SU-DHL-6 (cell line): ENCODE measurements at regions not wholly inside any gene's neighbourhood (a gene's known extent, or its start where the extent isn't known, plus 50 kb on each side); places are given as distances from the start of the nearest gene placed in this dataset.

Experiments used
- H2AFZ ChIP-seq: fragments of 200-600 bp; sonication (generic); 2 replicates; pipeline ENCODE4 v1.6.1; 2014; ENCODE audit warnings: low read depth, mild to moderate bottlenecking, moderate library complexity, mixed read lengths, antibody characterized with exemption, low read length; ENCODE audit not compliant: severe bottlenecking
- H3F3A ChIP-seq: fragments of 200-600 bp; shearing (Covaris generic); 2 replicates; pipeline ENCODE4 v1.6.0; 2016; ENCODE audit warnings: antibody characterized with exemption, mild to moderate bottlenecking; ENCODE audit not compliant: insufficient read depth
- H3K27ac ChIP-seq: fragments of 200-600 bp; sonication (generic); 2 replicates; pipeline ENCODE4 v1.5.1; 2016; ENCODE audit warnings: low read depth, mild to moderate bottlenecking, low read length, moderate library complexity, mixed read lengths
- H3K27me3 ChIP-seq: fragments of 200-600 bp; sonication (generic), shearing (Covaris generic); 2 replicates; pipeline ENCODE4 v1.6.0; 2014; ENCODE audit warnings: mild to moderate bottlenecking, low read length
- H3K36me3 ChIP-seq: fragments of 200-600 bp; sonication (generic); 2 replicates; pipeline ENCODE4 v1.6.1; 2014; ENCODE audit warnings: mild to moderate bottlenecking, low read length, mixed read lengths
- H3K4me2 ChIP-seq: fragments of 300-600, 200-600 bp; shearing (Covaris generic), sonication (generic); 2 replicates; pipeline ENCODE4 v1.6.0; 2014; ENCODE audit warnings: low read length, low read depth, mild to moderate bottlenecking; ENCODE audit not compliant: poor library complexity, severe bottlenecking
- H3K4me3 ChIP-seq: fragments of 200-600 bp; sonication (generic); 2 replicates; pipeline ENCODE4 v1.5.1; 2014; ENCODE audit warnings: antibody characterized with exemption, low read length, mild to moderate bottlenecking, mixed read lengths; ENCODE audit not compliant: insufficient read depth, poor library complexity, severe bottlenecking
- H3K79me2 ChIP-seq: fragments of 200-600 bp; sonication (generic); 2 replicates; pipeline ENCODE4 v1.6.1; 2014; ENCODE audit warnings: mild to moderate bottlenecking, low read length, moderate library complexity; ENCODE audit not compliant: insufficient read depth
- H3K9ac ChIP-seq: fragments of 200-600 bp; sonication (generic); 2 replicates; pipeline ENCODE4 v1.7.0; 2014; ENCODE audit warnings: mild to moderate bottlenecking, low read length
- H3K9me2 ChIP-seq: fragments of 200-600 bp; sonication (generic); replicated peaks from 2 replicates; pipeline ENCODE4 v1.6.1; 2014; ENCODE audit warnings: low read length; ENCODE audit not compliant: insufficient read depth
- H3K9me3 ChIP-seq: fragments of 200-600 bp; sonication (generic); 2 replicates; pipeline ENCODE4 v1.6.1; 2014; ENCODE audit warnings: low read length, mixed read lengths; ENCODE audit not compliant: insufficient read depth
- H4K20me1 ChIP-seq: fragments of 200-600 bp; sonication (generic); 2 replicates; pipeline ENCODE4 v1.6.1; 2014; ENCODE audit warnings: low read depth, mild to moderate bottlenecking, antibody characterized with exemption, low read length, moderate library complexity, mixed read lengths
- EZH2phosphoT487 ChIP-seq: fragments of 200-600 bp; sonication (generic), shearing (Covaris generic); conservative IDR thresholded peaks from 2 replicates; pipeline ENCODE4 v1.6.1; 2018; ENCODE audit warnings: mild to moderate bottlenecking, antibody characterized with exemption, low read length, moderate library complexity, mixed read lengths
- TF ChIP-seq, protein P1 (sequence below): fragments of 200-600 bp; sonication (generic); IDR thresholded peaks from one replicate; pipeline ENCODE4 v1.5.1; 2017; ENCODE audit warnings: antibody characterized with exemption, mild to moderate bottlenecking, low read length, moderate library complexity; ENCODE audit not compliant: insufficient read depth, poor library complexity, severe bottlenecking

DNA sequence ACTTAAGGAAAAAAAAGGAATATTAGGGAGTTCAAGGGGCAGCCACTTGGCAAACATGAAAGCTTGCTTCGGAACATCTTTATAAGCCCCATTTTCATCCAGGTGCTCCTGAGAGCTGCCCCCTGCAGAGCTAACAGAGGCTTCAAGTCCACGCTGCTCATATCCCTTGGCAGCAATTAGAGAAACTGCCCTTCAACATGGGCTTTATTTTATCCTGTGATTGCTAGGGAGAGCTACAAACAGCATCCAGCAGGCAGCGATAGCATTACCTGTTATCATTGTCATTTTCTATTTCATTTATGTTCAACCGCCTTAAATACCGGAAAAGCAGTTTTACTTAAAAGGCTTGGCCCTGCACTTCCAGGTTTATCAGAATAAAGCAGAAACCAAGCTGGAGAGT lies 68.4 kb upstream of the MCTP2 start:
- H2AFZ ChIP-seq: no peak overlapping the region
- H3K36me3 ChIP-seq: no peaks in the 10 kb centered on the region
- no peak overlapping the region for H3K4me3 ChIP-seq
- no peaks in the 10 kb centered on the region for H3K79me2 ChIP-seq
- H3K9ac ChIP-seq: no peak overlapping the region
- no peaks in the 10 kb centered on the region for H4K20me1 ChIP-seq
- H3K9me2 ChIP-seq: no peaks in the 10 kb centered on the region
- H3K9me3 ChIP-seq: no peaks in the 10 kb centered on the region
- H3K27ac ChIP-seq: no peak overlapping the region
- no peaks in the 10 kb centered on the region for H3F3A ChIP-seq
- H3K27me3 ChIP-seq: no peaks in the 10 kb centered on the region
- TF ChIP-seq, protein P1, sequence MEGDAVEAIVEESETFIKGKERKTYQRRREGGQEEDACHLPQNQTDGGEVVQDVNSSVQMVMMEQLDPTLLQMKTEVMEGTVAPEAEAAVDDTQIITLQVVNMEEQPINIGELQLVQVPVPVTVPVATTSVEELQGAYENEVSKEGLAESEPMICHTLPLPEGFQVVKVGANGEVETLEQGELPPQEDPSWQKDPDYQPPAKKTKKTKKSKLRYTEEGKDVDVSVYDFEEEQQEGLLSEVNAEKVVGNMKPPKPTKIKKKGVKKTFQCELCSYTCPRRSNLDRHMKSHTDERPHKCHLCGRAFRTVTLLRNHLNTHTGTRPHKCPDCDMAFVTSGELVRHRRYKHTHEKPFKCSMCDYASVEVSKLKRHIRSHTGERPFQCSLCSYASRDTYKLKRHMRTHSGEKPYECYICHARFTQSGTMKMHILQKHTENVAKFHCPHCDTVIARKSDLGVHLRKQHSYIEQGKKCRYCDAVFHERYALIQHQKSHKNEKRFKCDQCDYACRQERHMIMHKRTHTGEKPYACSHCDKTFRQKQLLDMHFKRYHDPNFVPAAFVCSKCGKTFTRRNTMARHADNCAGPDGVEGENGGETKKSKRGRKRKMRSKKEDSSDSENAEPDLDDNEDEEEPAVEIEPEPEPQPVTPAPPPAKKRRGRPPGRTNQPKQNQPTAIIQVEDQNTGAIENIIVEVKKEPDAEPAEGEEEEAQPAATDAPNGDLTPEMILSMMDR: no peak
- TF ChIP-seq EZH2phosphoT487: no peak
- H3K4me2 ChIP-seq: no peak overlapping the region

DNA sequence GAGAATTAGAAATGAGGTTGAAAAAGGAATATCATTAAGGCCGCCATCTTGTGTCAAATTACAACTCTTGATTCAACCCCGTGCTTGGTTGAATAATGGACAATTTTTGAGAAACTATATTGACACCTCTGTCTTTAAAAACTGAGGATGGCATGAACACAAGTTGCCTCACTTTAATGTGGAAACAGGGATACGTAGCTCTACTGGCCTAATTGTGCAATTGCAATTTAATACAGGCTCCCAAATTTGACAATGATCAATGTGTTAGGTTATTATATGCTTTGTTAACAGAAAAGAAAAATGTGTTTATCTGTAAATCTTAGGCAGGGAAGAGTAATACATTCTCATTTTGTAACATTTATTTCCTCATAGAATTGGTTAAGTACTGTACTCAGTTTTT lies 77.1 kb upstream of the MCTP2 start:
- Histone ChIP-seq H3K4me2 (no peak overlapping the region), H2AFZ (no peak overlapping the region), H4K20me1 (no peaks in the 10 kb centered on the region), H3F3A (no peaks in the 10 kb centered on the region), H3K27me3 (peaks cover 4% of the 10 kb centered on the region; the same call in 1 of the 2 replicates), H3K36me3 (no peaks in the 10 kb centered on the region), H3K27ac (no peak overlapping the region), H3K79me2 (no peaks in the 10 kb centered on the region), H3K9ac (no peak overlapping the region), H3K4me3 (no peak overlapping the region), H3K9me2 (no peaks in the 10 kb centered on the region), H3K9me3 (no peaks in the 10 kb centered on the region)
- TF ChIP-seq EZH2phosphoT487: no peak
- TF ChIP-seq, protein P1: no peak

DNA sequence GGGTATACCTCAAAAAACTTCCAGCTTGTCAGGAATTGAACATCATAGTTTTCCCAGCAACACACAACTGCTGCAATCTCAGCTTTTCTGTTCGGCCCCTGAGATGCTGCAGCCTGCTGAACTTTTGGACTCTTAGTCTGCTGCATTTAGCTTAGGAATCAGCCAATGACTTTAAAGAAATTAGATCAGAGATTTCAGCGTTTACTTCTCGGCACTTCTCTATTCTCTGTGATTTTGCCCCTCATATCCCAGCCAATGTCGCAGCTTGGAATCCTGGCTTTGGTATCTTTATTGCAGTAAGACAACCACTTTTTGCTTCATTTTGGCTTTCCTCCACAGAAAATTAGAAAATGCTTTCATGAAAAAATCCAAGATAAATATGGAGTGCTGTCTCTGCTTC lies 86.3 kb upstream of the MCTP2 start:
- no peaks in the 10 kb centered on the region for H3K36me3 ChIP-seq
- no peaks in the 10 kb centered on the region for H3F3A ChIP-seq
- no peak overlapping the region for H3K4me3 ChIP-seq
- no peak overlapping the region for H2AFZ ChIP-seq
- TF ChIP-seq EZH2phosphoT487: no peak
- TF ChIP-seq, protein P1: no peak
- H3K27me3 ChIP-seq: no peaks in the 10 kb centered on the region
- no peaks in the 10 kb centered on the region for H3K9me3 ChIP-seq
- no peaks in the 10 kb centered on the region for H3K79me2 ChIP-seq
- no peak overlapping the region for H3K27ac ChIP-seq
- no peak overlapping the region for H3K9ac ChIP-seq
- no peak overlapping the region for H3K4me2 ChIP-seq
- H3K9me2 ChIP-seq: no peaks in the 10 kb centered on the region
- H4K20me1 ChIP-seq: no peaks in the 10 kb centered on the region

DNA sequence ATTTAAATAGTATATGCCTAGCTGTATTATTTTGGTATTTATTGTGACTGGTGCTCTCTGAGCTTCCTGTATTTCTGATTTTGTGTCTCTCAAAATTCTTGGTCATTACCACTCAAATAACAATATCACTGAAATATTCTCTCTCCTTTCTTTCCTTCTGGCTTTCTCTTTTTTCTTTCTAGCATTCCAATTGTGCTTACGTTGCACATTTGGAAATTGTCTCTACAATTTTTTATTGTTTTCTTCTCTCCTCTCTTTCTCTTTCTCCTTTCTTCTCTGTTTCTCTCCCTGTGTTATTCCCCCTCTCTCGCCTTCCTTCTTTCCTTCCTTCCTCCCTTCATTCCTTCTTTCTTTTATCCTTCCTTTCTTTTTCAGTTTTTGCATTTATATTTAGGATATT lies 89.6 kb upstream of the MCTP2 start:
- no peak overlapping the region for H3K4me3 ChIP-seq
- H3K27me3 ChIP-seq: no peaks in the 10 kb centered on the region
- H3K4me2 ChIP-seq: no peak overlapping the region
- H3K9me3 ChIP-seq: no peaks in the 10 kb centered on the region
- H3K27ac ChIP-seq: no peak overlapping the region
- TF ChIP-seq EZH2phosphoT487: no peak
- H3K36me3 ChIP-seq: no peaks in the 10 kb centered on the region
- H4K20me1 ChIP-seq: no peaks in the 10 kb centered on the region
- no peaks in the 10 kb centered on the region for H3K79me2 ChIP-seq
- H3K9me2 ChIP-seq: no peaks in the 10 kb centered on the region
- H3K9ac ChIP-seq: no peak overlapping the region
- no peak overlapping the region for H2AFZ ChIP-seq
- no peaks in the 10 kb centered on the region for H3F3A ChIP-seq
